ENCODE measurements at regions not wholly inside any gene's neighbourhood (a gene's known extent, or its start where the extent isn't known, plus 50 kb on each side); places are given as distances from the start of the nearest gene placed in this dataset.

GRCh38 chr2:226339616-226340015 lies 460.0 kb downstream of the IRS1 start:
- no peak for TF ChIP-seq CTCF (IDR thresholded peaks at IDR 0.05)
- TF ChIP-seq POLR2A (IDR thresholded peaks at IDR 0.05), result no peak
